Brain microvascular endothelial cell (primary cell): ENCODE measurements at regions not wholly inside any gene's neighbourhood (a gene's known extent, or its start where the extent isn't known, plus 50 kb on each side); places are given as distances from the start of the nearest gene placed in this dataset.

ENCODE experiments used
- DNase-seq: peaks from one replicate; pipeline ENCODE4 v3.0.0-alpha.2; 2020
- H3K27ac ChIP-seq: fragments of 250-450 bp; sonication (Bioruptor Pico); 2 replicates; pipeline ENCODE4 v1.5.1; 2020; ENCODE audit warnings: mild to moderate bottlenecking, moderate library complexity
- H3K27me3 ChIP-seq: fragments of 250-450 bp; sonication (Bioruptor Pico); replicated peaks from 2 replicates; pipeline ENCODE4 v1.5.1; 2020; ENCODE audit warnings: mild to moderate bottlenecking
- H3K36me3 ChIP-seq: fragments of 250-450 bp; sonication (Bioruptor Pico); replicated peaks from 2 replicates; pipeline ENCODE4 v1.5.1; 2020; ENCODE audit warnings: mild to moderate bottlenecking
- H3K4me3 ChIP-seq: 2 replicates; pipeline ENCODE4 v1.5.1; 2011; ENCODE audit warnings: low read depth, mild to moderate bottlenecking, control low read depth, low read length, moderate library complexity
- in situ Hi-C: cut with HindIII; loops from 2 replicates; pipeline ENCODE4 v1.10.0; 2017; ENCODE audit warnings: low sequenced_read_pairs, low pct_ligation_motif_present
- TF ChIP-seq, protein P1 (sequence below): IDR thresholded peaks from 2 replicates; pipeline ENCODE4 v1.5.1; 2011; ENCODE audit warnings: low read depth, mild to moderate bottlenecking, moderate library complexity, low read length, control low read depth, inconsistent platforms; ENCODE audit errors: missing control alignments

DNA sequence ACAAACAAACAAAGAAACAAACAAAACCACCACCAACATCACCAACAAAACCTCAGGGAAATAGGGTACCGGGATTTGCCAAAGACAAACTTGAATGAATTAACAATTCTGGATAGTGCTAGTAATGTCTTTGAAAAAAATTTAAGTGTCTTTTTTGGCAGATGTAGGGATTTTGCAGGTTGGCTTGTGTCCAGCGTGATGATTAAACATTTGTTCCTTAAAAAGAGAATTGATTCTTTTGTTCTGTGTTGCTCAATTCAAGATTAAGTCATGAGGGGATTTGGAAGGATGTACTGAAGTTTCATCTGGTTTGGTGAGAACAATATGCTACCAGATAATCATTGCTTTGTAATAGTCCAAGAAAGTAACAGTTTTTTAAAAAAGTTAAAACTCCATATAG, 125.1 kb upstream of the HS3ST5 start:
- Histone ChIP-seq H3K36me3 (no peaks in the 10 kb centered on the region), H3K27me3 (no peaks in the 10 kb centered on the region), H3K4me3 (no peak overlapping the region), H3K27ac (no peak overlapping the region)
- TF ChIP-seq, protein P1, sequence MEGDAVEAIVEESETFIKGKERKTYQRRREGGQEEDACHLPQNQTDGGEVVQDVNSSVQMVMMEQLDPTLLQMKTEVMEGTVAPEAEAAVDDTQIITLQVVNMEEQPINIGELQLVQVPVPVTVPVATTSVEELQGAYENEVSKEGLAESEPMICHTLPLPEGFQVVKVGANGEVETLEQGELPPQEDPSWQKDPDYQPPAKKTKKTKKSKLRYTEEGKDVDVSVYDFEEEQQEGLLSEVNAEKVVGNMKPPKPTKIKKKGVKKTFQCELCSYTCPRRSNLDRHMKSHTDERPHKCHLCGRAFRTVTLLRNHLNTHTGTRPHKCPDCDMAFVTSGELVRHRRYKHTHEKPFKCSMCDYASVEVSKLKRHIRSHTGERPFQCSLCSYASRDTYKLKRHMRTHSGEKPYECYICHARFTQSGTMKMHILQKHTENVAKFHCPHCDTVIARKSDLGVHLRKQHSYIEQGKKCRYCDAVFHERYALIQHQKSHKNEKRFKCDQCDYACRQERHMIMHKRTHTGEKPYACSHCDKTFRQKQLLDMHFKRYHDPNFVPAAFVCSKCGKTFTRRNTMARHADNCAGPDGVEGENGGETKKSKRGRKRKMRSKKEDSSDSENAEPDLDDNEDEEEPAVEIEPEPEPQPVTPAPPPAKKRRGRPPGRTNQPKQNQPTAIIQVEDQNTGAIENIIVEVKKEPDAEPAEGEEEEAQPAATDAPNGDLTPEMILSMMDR, result no peak
- DNase-seq, result no peak
- in situ Hi-C loops, result no loop called here

- Histone ChIP-seq H3K4me3 (no peak overlapping the region), H3K36me3 (no peaks in the 10 kb centered on the region), H3K27me3 (no peaks in the 10 kb centered on the region), H3K27ac (no peak overlapping the region)
- TF ChIP-seq, protein P1, result no peak
- DNase-seq, result no peak
- in situ Hi-C loops, result no loop called here
Measured at GRCh38 chr6:114465511-114465910, 122.7 kb upstream of the HS3ST5 start.

DNA sequence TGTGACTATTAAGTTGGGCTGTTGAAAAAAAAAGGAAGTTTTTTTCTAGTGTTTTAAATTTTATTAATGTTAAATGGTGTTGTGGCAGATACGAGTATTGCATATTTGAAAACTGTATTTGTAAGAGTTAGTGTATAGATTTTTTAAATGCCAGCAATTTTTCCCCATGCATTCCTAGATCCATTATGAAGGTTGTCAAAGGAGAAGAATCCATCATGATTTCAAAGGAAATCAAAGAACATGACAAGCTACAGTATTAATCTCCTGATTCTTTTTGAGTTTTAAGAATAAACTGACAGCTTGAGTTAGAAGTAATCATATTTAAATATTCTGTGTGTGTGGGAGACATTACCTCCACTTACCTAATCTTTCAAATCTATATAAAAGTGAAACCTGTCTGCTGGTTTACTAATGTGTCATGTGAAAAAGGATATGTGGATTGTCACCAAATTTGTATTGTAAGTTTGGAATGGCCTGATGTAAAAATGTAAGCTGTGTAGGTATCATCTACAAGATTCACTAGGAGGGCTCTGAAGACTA, 111.0 kb upstream of the HS3ST5 start:
- in situ Hi-C loops, result no loop called here
- Histone ChIP-seq H3K4me3 (no peak overlapping the region), H3K36me3 (no peaks in the 10 kb centered on the region), H3K27ac (no peak overlapping the region), H3K27me3 (no peaks in the 10 kb centered on the region)
- TF ChIP-seq, protein P1, result no peak
- no peak for DNase-seq

DNA sequence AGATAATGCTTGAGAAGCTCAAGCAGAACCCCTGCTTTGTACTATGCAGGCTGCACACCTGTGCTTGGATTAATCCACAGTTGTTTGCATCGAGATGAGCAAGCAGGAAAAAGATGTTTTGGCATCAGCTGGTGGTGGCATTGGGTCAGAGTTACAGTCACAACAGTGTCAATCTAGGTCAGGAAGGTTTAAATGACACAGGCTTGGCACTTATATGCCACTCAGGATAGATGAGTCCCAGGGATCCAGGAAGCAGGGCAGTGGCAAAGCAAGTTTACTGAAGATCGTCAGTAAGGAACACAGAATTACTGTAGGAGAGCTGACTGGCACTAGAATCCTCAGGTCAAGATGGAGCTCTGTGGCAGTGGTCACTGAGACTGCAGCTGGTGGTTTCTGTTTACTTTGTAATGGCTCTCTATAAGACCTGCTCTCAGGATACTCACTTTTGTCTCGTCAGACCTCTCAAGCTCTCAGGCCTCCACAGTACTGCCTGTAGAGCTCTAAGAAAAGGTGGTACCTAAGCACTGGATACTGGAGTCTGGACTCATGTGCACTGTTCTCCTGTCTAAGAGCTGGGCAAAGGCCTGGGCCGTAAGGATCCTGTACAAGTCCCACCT, 110.1 kb upstream of the HS3ST5 start:
- in situ Hi-C loops, result no loop called here
- no peak for DNase-seq
- no peaks in the 10 kb centered on the region for H3K27me3 ChIP-seq
- no peaks in the 10 kb centered on the region for H3K36me3 ChIP-seq
- no peak overlapping the region for H3K27ac ChIP-seq
- H3K4me3 ChIP-seq, result no peak overlapping the region
- TF ChIP-seq, protein P1, result no peak

GRCh38 chr6:114450631-114451030, 107.8 kb upstream of the HS3ST5 start:
- H3K27me3 ChIP-seq, result no peaks in the 10 kb centered on the region
- TF ChIP-seq, protein P1, result no peak
- in situ Hi-C loops, result no loop called here
- DNase-seq, result no peak
- H3K36me3 ChIP-seq, result no peaks in the 10 kb centered on the region
- no peak overlapping the region for H3K4me3 ChIP-seq
- H3K27ac ChIP-seq, result no peak overlapping the region

- no peak for DNase-seq
- no peaks in the 10 kb centered on the region for H3K36me3 ChIP-seq
Measured at GRCh38 chr6:114449659-114450058, 106.8 kb upstream of the HS3ST5 start.

More at GRCh38 chr6:114449659-114450058, 106.8 kb upstream of the HS3ST5 start:
- Histone ChIP-seq H3K27ac (no peak overlapping the region), H3K27me3 (no peaks in the 10 kb centered on the region), H3K4me3 (no peak overlapping the region)
- in situ Hi-C loops, result no loop called here
- TF ChIP-seq, protein P1, result no peak
